Natural killer cell (primary cell): ENCODE measurements at regions not wholly inside any gene's neighbourhood (a gene's known extent, or its start where the extent isn't known, plus 50 kb on each side); places are given as distances from the start of the nearest gene placed in this dataset.

Experiments used
- ATAC-seq, 3 donors: fragments of 150-1000 bp in 2 of 3; fragments of 200-7000 bp in 1 of 3; cut with Tn5 transposase; 1 replicate in 1 of 3; 2 replicates in 2 of 3; pipeline ENCODE4 v1.10.0; 2021; ENCODE audit warnings: mild to moderate bottlenecking in 2 of 3, moderate library complexity in 2 of 3
- DNase-seq, 2 donors: peaks; one replicate each; pipeline versions ENCODE4 v3.0.0 to v3.0.0-alpha.2; 2013 to 2021; ENCODE audit warnings: mixed read lengths in 1 of 2
- H3K27ac ChIP-seq: one replicate; pipeline ENCODE4 v1.5.1; 2013; ENCODE audit warnings: mild to moderate bottlenecking, low read length
- H3K27me3 ChIP-seq: one replicate; pipeline ENCODE4 v1.6.1; 2013; ENCODE audit warnings: low read length; ENCODE audit not compliant: control insufficient read depth, insufficient read depth
- H3K36me3 ChIP-seq: one replicate; pipeline ENCODE4 v1.6.1; 2013; ENCODE audit warnings: low read length; ENCODE audit not compliant: control insufficient read depth, insufficient read depth
- H3K4me1 ChIP-seq: one replicate; pipeline ENCODE4 v1.6.1; 2013; ENCODE audit warnings: low read length; ENCODE audit not compliant: control insufficient read depth, insufficient read depth
- H3K4me3 ChIP-seq: one replicate; pipeline ENCODE4 v1.5.1; 2013; ENCODE audit warnings: low read length
- H3K9me3 ChIP-seq: one replicate; pipeline ENCODE4 v1.6.1; 2013; ENCODE audit warnings: low read length; ENCODE audit not compliant: control insufficient read depth, insufficient read depth
- H3K27ac Mint-ChIP-seq, 2 donors: one replicate each; pipeline ENCODE4 v1.8.0; 2022; ENCODE audit warnings: mild to moderate bottlenecking in 2 of 2, mixed read lengths in 2 of 2, moderate library complexity in 1 of 2
- H3K27me3 Mint-ChIP-seq, 2 donors: one replicate each; pipeline ENCODE4 v1.8.0; 2022; ENCODE audit warnings: low read depth in 2 of 2, mixed read lengths in 2 of 2
- H3K36me3 Mint-ChIP-seq: one replicate; pipeline ENCODE4 v1.8.0; 2022; ENCODE audit warnings: mixed read lengths
- H3K4me1 Mint-ChIP-seq, 2 donors: one replicate each; pipeline ENCODE4 v1.8.0; 2022; ENCODE audit warnings: mixed read lengths in 2 of 2
- H3K4me3 Mint-ChIP-seq: one replicate; pipeline ENCODE4 v1.8.0; 2022; ENCODE audit warnings: mild to moderate bottlenecking, moderate library complexity, mixed read lengths
- H3K9me3 Mint-ChIP-seq, 2 donors: one replicate each; pipeline ENCODE4 v1.8.0; 2022; ENCODE audit warnings: mixed read lengths in 2 of 2
- WGBS: methylation state at CpG from one replicate; pipeline ENCODE4 v1.1.7; 2013; ENCODE audit warnings: missing lambda C conversion rate; ENCODE audit not compliant: insufficient coverage; 5-methylcytosine and 5-hydroxymethylcytosine counted together
- intact Hi-C: fragments of 100-400 bp; cut with micrococcal nuclease; formaldehyde crosslinking; loops from one replicate; pipeline ENCODE4 v1.14.2; 2022
- TF ChIP-seq, protein P1 (sequence below): fragments of 200-600 bp; IDR thresholded peaks from one replicate; pipeline ENCODE4 v1.8.0; 2022; ENCODE audit warnings: antibody characterized with exemption

DNA sequence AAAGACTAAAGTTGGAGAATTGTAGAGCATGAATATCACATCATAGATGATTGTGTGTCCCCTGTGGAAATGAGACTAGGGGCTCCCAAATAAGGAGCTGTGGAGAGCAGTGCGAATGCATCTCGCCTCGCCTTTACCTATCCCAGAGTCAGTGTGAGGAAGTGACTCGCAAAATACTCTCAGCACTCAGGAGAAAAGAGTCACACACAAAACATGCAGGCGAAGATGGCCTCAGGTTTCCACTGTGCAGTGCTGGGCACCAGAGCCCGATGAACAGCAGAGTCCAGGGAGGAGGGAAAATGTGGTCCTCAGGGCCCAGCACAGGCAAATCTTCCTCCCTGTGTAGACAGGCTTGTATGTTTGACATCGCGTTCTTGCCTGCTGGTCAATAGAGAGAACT is 126.5 kb upstream of the AFDN start:
- 79% methylated on average over 8 of the region's 8 CpGs for WGBS
- H3K4me3 Mint-ChIP-seq, result peak overlapping the region; percentile 59
- Histone ChIP-seq H3K27ac (no peak overlapping the region), H3K9me3 (no peaks in the 10 kb centered on the region), H3K4me1 (peaks cover 15% of the 10 kb centered on the region), H3K36me3 (no peaks in the 10 kb centered on the region), H3K4me3 (no peak overlapping the region), H3K27me3 (peaks cover 10% of the 10 kb centered on the region)
- TF ChIP-seq, protein P1, sequence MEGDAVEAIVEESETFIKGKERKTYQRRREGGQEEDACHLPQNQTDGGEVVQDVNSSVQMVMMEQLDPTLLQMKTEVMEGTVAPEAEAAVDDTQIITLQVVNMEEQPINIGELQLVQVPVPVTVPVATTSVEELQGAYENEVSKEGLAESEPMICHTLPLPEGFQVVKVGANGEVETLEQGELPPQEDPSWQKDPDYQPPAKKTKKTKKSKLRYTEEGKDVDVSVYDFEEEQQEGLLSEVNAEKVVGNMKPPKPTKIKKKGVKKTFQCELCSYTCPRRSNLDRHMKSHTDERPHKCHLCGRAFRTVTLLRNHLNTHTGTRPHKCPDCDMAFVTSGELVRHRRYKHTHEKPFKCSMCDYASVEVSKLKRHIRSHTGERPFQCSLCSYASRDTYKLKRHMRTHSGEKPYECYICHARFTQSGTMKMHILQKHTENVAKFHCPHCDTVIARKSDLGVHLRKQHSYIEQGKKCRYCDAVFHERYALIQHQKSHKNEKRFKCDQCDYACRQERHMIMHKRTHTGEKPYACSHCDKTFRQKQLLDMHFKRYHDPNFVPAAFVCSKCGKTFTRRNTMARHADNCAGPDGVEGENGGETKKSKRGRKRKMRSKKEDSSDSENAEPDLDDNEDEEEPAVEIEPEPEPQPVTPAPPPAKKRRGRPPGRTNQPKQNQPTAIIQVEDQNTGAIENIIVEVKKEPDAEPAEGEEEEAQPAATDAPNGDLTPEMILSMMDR, result no peak
- H3K27ac Mint-ChIP-seq, result no peak overlapping the region
- H3K36me3 Mint-ChIP-seq, result peaks cover 7% of the 10 kb centered on the region
- H3K27me3 Mint-ChIP-seq, result peaks cover 34 to 39% of the 10 kb centered on the region in 2 donors
- no peak for ATAC-seq
- intact Hi-C loops, result no loop called here
- peaks cover 21 to 24% of the 10 kb centered on the region in 2 donors for H3K4me1 Mint-ChIP-seq
- no peaks in the 10 kb centered on the region for H3K9me3 Mint-ChIP-seq
- DNase-seq, result no peak

DNA sequence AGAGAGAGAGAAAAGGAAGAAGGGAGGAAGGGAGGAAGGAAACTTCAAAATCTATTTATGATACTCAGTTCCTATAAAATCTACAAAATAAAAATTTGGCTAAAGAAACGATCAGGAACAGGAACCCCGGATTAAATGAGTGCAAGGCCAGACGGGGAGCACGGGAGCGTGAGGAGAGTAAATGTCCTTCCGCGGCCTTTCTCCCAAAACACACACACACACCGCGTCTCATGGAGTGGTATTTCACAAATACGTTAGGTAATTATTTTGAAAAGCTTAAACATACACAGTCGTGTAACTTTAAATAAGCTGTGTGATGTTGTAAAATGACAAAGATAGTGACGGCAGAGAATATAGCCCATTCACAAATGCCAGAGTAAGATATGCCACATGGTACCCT is 125.7 kb upstream of the AFDN start:
- no peak for ATAC-seq
- Mint-ChIP-seq H3K4me3 (no peak overlapping the region), H3K36me3 (peaks cover 7% of the 10 kb centered on the region), H3K9me3 (no peaks in the 10 kb centered on the region), H3K27me3 (peaks cover 33 to 38% of the 10 kb centered on the region in 2 donors), H3K4me1 (peaks cover 26 to 29% of the 10 kb centered on the region in 2 donors), H3K27ac (no peak overlapping the region)
- peaks cover 22% of the 10 kb centered on the region for H3K4me1 ChIP-seq
- no peaks in the 10 kb centered on the region for H3K36me3 ChIP-seq
- WGBS, result 96% methylated on average over 5 of the region's 12 CpGs
- intact Hi-C loops, result no loop called here
- no peak overlapping the region for H3K27ac ChIP-seq
- TF ChIP-seq, protein P1, result no peak
- H3K27me3 ChIP-seq, result peaks cover 14% of the 10 kb centered on the region
- no peak for DNase-seq
- H3K9me3 ChIP-seq, result no peaks in the 10 kb centered on the region
- H3K4me3 ChIP-seq, result no peak overlapping the region

DNA sequence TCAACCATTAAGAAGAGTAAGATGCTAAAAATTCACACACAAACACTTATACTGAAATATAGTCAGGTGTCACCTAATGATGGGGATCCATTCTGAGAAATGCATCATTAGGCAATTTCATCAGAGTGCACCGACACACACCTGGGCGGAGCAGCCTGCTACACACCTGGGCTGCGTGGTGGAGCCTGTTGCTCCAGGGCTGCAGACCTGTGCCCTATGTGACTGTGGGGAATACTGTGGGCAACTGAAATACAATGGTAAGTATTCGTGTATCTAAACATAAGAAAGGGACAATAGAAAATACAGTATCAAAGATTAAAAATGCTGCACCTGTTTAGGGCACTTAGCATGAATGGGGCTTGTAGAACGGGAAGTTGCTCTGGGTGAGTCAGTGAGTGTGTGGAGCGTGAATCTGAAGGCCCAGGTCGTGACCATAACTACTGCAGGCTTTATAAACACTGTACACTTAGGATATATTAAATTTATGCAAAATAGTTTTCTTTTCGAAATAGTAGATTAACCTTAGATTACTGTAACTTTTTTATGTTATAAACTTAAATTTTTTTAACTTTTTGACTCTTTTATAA is 124.4 kb upstream of the AFDN start:
- Histone ChIP-seq H3K4me1 (peaks cover 29% of the 10 kb centered on the region), H3K36me3 (no peaks in the 10 kb centered on the region), H3K27ac (no peak overlapping the region), H3K4me3 (no peak overlapping the region), H3K9me3 (peaks cover 4% of the 10 kb centered on the region), H3K27me3 (peaks cover 18% of the 10 kb centered on the region)
- Mint-ChIP-seq H3K27me3 (peaks cover 31 to 43% of the 10 kb centered on the region in 2 donors), H3K27ac (no peak overlapping the region), H3K4me3 (no peak overlapping the region), H3K36me3 (peaks cover 7% of the 10 kb centered on the region), H3K9me3 (no peaks in the 10 kb centered on the region), H3K4me1 (peaks cover 31 to 41% of the 10 kb centered on the region in 2 donors)
- TF ChIP-seq, protein P1, result no peak
- ATAC-seq, result no peak
- 81% methylated on average over 5 of the region's 8 CpGs for WGBS
- no peak for DNase-seq
- intact Hi-C loops, result no loop called here

DNA sequence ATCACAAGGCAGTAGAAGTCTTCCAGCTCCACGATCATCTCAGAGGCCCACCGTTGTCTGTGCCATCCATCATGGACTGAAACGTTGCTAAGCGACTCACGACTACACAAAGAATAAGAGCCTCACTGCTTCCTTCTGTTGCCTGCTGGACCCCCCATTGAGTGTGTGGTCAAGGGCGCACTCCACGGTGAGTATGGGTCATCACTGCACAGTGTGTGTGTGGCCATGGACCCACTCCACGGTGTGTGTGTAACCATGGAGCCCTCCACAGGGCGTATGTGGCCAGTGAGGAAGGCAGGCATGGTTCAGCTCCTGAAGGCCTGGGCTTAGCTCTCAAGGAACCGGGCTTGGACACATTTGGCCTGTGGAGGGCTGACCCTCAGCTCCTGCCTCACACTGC is 123.4 kb upstream of the AFDN start:
- peaks cover 18% of the 10 kb centered on the region for H3K27me3 ChIP-seq
- no peaks in the 10 kb centered on the region for H3K9me3 Mint-ChIP-seq
- peaks cover 31 to 47% of the 10 kb centered on the region in 2 donors for H3K4me1 Mint-ChIP-seq
- H3K27me3 Mint-ChIP-seq, result peaks cover 31 to 49% of the 10 kb centered on the region in 2 donors
- DNase-seq (no peak), ATAC-seq (peak in 1 of 3 donors; percentile 35)
- no peaks in the 10 kb centered on the region for H3K36me3 ChIP-seq
- peaks cover 4% of the 10 kb centered on the region for H3K9me3 ChIP-seq
- no peak overlapping the region for H3K27ac Mint-ChIP-seq
- 93% methylated on average over 10 of the region's 10 CpGs for WGBS
- peaks cover 7% of the 10 kb centered on the region for H3K36me3 Mint-ChIP-seq
- intact Hi-C loops, result no loop called here
- peaks cover 29% of the 10 kb centered on the region for H3K4me1 ChIP-seq
- H3K27ac ChIP-seq, result no peak overlapping the region
- H3K4me3 Mint-ChIP-seq, result no peak overlapping the region
- TF ChIP-seq, protein P1, result no peak
- H3K4me3 ChIP-seq, result no peak overlapping the region
